Colonic mucosa (tissue), 4 donors: ENCODE measurements at regions not wholly inside any gene's neighbourhood (a gene's known extent, or its start where the extent isn't known, plus 50 kb on each side); places are given as distances from the start of the nearest gene placed in this dataset.
A peak's percentile ranks its signal among the peaks of the same experiment; 100 is the strongest.
"Not testable (repeated sequence)": the region's sequence is repeated elsewhere in the genome, so short reads cannot be mapped to it uniquely, and the experiment has no call there.

Source experiments
- DNase-seq: peaks from one replicate; pipeline ENCODE4 v3.0.0-alpha.2; 2020
- H3K27ac ChIP-seq: fragments of 200-600 bp; one replicate; pipeline ENCODE4 v1.8.0; 2021
- H3K27me3 ChIP-seq: fragments of 200-600 bp; one replicate; pipeline ENCODE4 v1.8.0; 2021
- H3K36me3 ChIP-seq: fragments of 200-600 bp; one replicate; pipeline ENCODE4 v1.8.0; 2021
- H3K4me1 ChIP-seq: fragments of 200-600 bp; one replicate; pipeline ENCODE4 v1.8.0; 2021; ENCODE audit warnings: mild to moderate bottlenecking
- H3K4me3 ChIP-seq: fragments of 200-600 bp; one replicate; pipeline ENCODE4 v1.8.0; 2021
- H3K9ac ChIP-seq, 2 donors: one replicate each; pipeline ENCODE4 v1.7.0; 2013; ENCODE audit warnings: control low read depth in 2 of 2, low read depth in 2 of 2, low read length in 2 of 2
- H3K9me3 ChIP-seq: fragments of 200-600 bp; one replicate; pipeline ENCODE4 v1.8.0; 2021
- CTCF ChIP-seq: fragments of 200-600 bp; IDR thresholded peaks from one replicate; pipeline ENCODE4 v1.8.0; 2022; ENCODE audit warnings: antibody characterized with exemption, mild to moderate bottlenecking
- intact Hi-C: fragments of 100-400 bp; cut with DNase I; formaldehyde crosslinking; loops from one replicate; pipeline ENCODE4 v1.14.1; 2022
- donor health status: healthy.
- donor health status: DM: no; HTN: no; CAD: no.
- donor health status: DM: no; HTN: no; CAD: no.

DNA sequence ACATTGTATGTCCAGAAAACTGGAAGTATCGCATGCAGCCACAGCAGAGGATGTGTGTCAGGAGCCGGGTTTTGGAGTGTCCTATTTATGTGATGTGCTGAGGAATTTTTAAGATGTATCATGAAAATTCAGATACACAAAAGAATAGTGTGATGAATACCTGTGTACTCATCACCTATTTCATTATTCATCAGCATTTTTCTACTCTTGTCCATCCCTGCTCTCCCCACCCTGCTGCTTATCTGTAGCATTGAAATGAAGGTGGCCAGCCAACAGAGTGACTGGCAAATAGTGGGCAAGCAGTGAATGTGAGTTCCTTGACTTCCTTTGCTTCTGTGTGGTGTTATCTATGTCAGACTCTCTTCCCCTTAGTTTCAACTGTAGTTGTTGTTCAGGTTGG lies 108.7 kb upstream of the NUTM2F start:
- H3K9me3 ChIP-seq, intact Hi-C loops, DNase-seq, H3K27ac ChIP-seq, H3K9ac ChIP-seq, H3K4me3 ChIP-seq, H3K36me3 ChIP-seq, H3K4me1 ChIP-seq, H3K27me3 ChIP-seq: not testable (repeated sequence)

- H3K4me3 ChIP-seq, DNase-seq, H3K4me1 ChIP-seq, H3K9me3 ChIP-seq, H3K9ac ChIP-seq, H3K27ac ChIP-seq, intact Hi-C loops, H3K27me3 ChIP-seq, H3K36me3 ChIP-seq: not testable (repeated sequence)
Measured at GRCh38 chr9:94438336-94438735, 109.9 kb upstream of the NUTM2F start.

DNA sequence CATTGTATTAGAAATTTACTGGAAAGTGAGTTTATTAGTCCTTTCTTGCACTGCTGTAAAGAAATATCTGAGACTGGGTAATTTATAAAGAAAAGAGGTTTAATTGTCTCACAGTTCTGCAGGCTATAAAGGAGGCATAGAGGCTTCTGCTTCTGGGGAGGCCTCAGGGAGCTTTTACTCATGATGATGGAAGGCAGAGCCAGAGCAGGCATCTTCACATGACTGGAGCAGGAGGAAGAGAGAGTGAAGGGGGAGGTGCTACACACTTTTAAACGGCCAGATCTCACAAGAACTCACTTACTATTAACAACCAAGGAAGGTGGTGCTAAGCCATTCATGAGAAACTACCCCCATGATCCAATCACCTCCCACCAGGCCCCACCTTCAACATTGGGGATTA lies 112.7 kb upstream of the NUTM2F start:
- H3K9me3 ChIP-seq, H3K4me3 ChIP-seq, H3K4me1 ChIP-seq, H3K27ac ChIP-seq, H3K36me3 ChIP-seq, DNase-seq, intact Hi-C loops, H3K27me3 ChIP-seq: not testable (repeated sequence)
- H3K9ac ChIP-seq: peak overlapping the region in 1 of 2 donors; percentile 24

DNA sequence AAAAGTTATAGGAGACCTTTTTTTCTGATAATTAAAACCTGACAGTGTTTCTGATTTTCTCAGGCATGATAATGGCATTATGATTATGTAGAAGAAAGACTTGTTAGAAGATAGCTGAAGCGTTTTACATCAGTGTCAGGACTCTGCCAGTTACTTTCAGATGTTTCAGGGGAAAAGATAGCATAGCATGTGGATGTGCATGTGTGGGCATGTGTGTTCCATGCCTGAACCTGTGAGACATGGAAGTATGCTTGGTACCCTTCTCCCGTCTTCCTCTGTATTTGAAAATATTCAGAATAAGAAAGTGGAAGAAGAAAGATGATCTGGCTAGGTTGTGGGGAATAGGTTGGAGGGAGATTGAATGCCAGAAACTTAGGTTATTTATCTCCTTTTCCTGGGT lies 113.1 kb upstream of the PCAT7 start:
- no peak overlapping the region for H3K27ac ChIP-seq
- DNase-seq: no peak
- no peaks in the 10 kb centered on the region for H3K9me3 ChIP-seq
- H3K4me1 ChIP-seq: no peaks in the 10 kb centered on the region
- TF ChIP-seq CTCF: no peak
- no peak overlapping the region for H3K4me3 ChIP-seq
- H3K27me3 ChIP-seq: no peaks in the 10 kb centered on the region
- intact Hi-C loops: no loop called here
- no peaks in the 10 kb centered on the region for H3K36me3 ChIP-seq
- no peak overlapping the region for H3K9ac ChIP-seq

DNA sequence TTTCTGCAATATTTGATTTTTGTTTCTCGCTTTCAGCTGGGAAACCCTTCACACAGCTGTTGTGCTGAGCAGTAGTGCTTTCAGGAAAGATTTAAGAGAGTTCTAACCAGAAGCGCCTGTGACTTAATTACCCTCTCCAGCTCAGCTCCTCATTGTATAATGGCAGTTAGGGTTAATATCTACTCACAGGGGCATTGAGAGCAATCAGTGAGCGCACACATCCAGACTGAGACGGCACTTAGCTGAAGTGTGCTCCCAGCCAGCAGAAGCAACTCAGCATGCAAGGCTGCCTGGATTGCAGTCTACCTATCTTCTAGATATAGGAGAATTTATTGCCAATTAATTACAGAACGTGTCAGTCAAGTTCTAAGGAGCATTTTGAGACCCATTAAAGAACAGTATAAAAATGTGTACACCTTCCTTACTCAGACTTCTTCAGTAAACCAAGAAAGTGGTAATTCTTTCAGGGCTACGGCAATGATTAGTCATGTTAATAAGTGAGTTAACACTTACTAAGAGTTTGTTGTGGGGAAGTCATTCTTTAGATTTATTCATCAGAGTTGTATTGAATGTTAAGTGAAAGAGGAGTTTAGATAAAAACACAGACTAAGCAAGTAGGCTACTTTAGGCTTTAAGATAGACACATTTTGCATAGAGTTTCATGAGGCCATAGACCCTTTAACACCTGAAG lies 111.7 kb upstream of the PCAT7 start:
- H3K27ac ChIP-seq: no peak overlapping the region
- TF ChIP-seq CTCF: no peak
- DNase-seq: no peak
- no peaks in the 10 kb centered on the region for H3K9me3 ChIP-seq
- H3K9ac ChIP-seq: no peak overlapping the region
- H3K36me3 ChIP-seq: peaks cover 3% of the 10 kb centered on the region
- H3K27me3 ChIP-seq: no peaks in the 10 kb centered on the region
- no peaks in the 10 kb centered on the region for H3K4me1 ChIP-seq
- intact Hi-C loops: no loop called here
- no peak overlapping the region for H3K4me3 ChIP-seq

GRCh38 chr9:94445863-94446262 lies 109.0 kb upstream of the PCAT7 start:
- no peak overlapping the region for H3K27ac ChIP-seq
- no peak for TF ChIP-seq CTCF
- intact Hi-C loops: no loop called here
- H3K9me3 ChIP-seq: no peaks in the 10 kb centered on the region
- no peak overlapping the region for H3K4me3 ChIP-seq
- no peak for DNase-seq
- H3K9ac ChIP-seq: no peak overlapping the region
- H3K36me3 ChIP-seq: peaks cover 3% of the 10 kb centered on the region
- H3K27me3 ChIP-seq: no peaks in the 10 kb centered on the region
- no peaks in the 10 kb centered on the region for H3K4me1 ChIP-seq

GRCh38 chr9:94449486-94449885 lies 105.4 kb upstream of the PCAT7 start:
- H3K4me3 ChIP-seq: no peak overlapping the region
- no peak for DNase-seq
- H3K9ac ChIP-seq: no peak overlapping the region
- intact Hi-C loops: no loop called here
- no peak for TF ChIP-seq CTCF
- peaks cover 8% of the 10 kb centered on the region for H3K36me3 ChIP-seq
- no peaks in the 10 kb centered on the region for H3K4me1 ChIP-seq
- no peak overlapping the region for H3K27ac ChIP-seq
- no peaks in the 10 kb centered on the region for H3K27me3 ChIP-seq
- H3K9me3 ChIP-seq: no peaks in the 10 kb centered on the region
